ENCODE measurements at regions not wholly inside any gene's neighbourhood (a gene's known extent, or its start where the extent isn't known, plus 50 kb on each side); places are given as distances from the start of the nearest gene placed in this dataset.

DNA sequence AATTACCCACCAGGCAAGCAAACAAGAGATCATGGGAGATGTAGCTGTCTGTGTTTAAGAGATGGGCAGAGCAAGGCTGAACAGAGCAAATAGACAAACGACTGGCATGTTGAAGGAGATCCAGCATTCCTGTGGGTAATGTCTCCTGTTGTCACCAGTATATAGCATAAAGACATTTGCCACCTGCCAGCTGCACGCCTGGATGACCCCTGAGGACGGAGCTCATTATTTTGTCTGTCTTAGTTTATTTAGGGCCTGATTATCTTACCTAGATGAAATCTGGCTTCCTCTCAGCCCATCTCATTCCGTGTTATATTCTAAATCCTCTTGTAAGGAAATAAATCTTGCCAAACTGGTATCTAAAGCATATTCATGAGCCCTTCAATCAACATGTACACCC, 510.3 kb upstream of the LINC00305 start:
- no peaks in the 10 kb centered on the region for H3K27me3 ChIP-seq (ENCODE audit: control insufficient read depth, insufficient read depth, low read length)
- no peak for DNase-seq (ENCODE audit: low read depth, low spot score)
- POLR2A ChIA-PET = no interaction called here
- H3K27ac ChIP-seq (ENCODE audit: low read depth, low read length) = no peak overlapping the region
- TF ChIP-seq, protein P1, sequence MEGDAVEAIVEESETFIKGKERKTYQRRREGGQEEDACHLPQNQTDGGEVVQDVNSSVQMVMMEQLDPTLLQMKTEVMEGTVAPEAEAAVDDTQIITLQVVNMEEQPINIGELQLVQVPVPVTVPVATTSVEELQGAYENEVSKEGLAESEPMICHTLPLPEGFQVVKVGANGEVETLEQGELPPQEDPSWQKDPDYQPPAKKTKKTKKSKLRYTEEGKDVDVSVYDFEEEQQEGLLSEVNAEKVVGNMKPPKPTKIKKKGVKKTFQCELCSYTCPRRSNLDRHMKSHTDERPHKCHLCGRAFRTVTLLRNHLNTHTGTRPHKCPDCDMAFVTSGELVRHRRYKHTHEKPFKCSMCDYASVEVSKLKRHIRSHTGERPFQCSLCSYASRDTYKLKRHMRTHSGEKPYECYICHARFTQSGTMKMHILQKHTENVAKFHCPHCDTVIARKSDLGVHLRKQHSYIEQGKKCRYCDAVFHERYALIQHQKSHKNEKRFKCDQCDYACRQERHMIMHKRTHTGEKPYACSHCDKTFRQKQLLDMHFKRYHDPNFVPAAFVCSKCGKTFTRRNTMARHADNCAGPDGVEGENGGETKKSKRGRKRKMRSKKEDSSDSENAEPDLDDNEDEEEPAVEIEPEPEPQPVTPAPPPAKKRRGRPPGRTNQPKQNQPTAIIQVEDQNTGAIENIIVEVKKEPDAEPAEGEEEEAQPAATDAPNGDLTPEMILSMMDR (IDR thresholded peaks at IDR 0.05; ENCODE audit: low read depth, low read length) = no peak
- H3K4me3 ChIP-seq (ENCODE audit: low read depth, low read length) = no peak overlapping the region
- peaks cover 4% of the 10 kb centered on the region; the same call in 1 of the 2 replicates for H3K9me3 ChIP-seq (ENCODE audit: control insufficient read depth, insufficient read depth, low read length)
- CTCF ChIA-PET = no interaction called here

DNA sequence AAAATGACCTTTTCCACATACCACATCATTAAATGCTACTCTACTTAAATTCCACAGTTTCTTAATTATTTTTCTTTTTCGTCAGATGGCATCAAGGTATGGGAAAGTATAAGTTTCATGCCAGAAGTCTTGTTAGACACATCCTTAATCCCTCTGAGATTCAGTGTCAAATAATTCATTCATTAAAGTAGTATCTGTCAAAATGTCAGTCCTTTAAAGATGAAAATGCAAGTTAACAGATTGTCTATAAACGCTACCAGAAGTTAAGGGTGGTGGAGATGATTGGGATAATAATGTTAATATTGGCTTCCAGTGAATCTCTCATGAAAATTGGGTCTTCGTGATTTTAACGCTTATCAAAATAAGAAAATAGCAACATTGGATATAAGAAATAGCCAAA, 504.2 kb upstream of the LINC00305 start:
- ChIA-PET CTCF (no interaction called here), POLR2A (no interaction called here)
- Histone ChIP-seq H3K27ac (ENCODE audit: low read depth, low read length) (no peak overlapping the region), H3K9me3 (ENCODE audit: control insufficient read depth, insufficient read depth, low read length) (peaks cover 10% of the 10 kb centered on the region), H3K27me3 (ENCODE audit: control insufficient read depth, insufficient read depth, low read length) (no peaks in the 10 kb centered on the region), H3K4me3 (ENCODE audit: low read depth, low read length) (no peak overlapping the region)
- no peak for DNase-seq (ENCODE audit: low read depth, low spot score)
- TF ChIP-seq, protein P1 (IDR thresholded peaks at IDR 0.05; ENCODE audit: low read depth, low read length) = no peak

DNA sequence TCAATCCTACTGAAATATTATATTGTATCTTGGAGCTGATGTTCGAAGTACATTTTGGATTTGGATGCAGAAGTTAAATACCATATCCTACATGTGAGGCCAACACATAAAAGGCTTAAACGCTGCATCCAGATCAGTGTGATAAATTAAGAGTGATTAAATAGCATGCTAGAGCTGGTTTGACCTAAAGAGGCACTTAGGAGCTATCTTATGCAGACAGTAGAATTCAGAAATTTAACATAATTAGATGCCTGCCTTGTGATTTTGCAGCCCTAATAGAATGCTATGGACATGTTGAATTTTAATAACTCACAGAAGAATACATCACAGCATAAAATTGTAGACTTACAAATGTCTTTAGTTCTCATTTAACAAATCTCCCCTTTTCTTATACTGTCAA, 501.2 kb upstream of the LINC00305 start:
- CTCF ChIA-PET = no interaction called here
- Histone ChIP-seq H3K27ac (ENCODE audit: low read depth, low read length) (no peak overlapping the region), H3K27me3 (ENCODE audit: control insufficient read depth, insufficient read depth, low read length) (no peaks in the 10 kb centered on the region), H3K4me3 (ENCODE audit: low read depth, low read length) (no peak overlapping the region), H3K9me3 (ENCODE audit: control insufficient read depth, insufficient read depth, low read length) (peaks cover 22% of the 10 kb centered on the region)
- TF ChIP-seq, protein P1 (IDR thresholded peaks at IDR 0.05; ENCODE audit: low read depth, low read length) = no peak
- no peak for DNase-seq (ENCODE audit: low read depth, low spot score)
- POLR2A ChIA-PET = no interaction called here

GRCh38 chr18:64645753-64646152, 496.9 kb upstream of the LINC00305 start:
- TF ChIP-seq, protein P1 (IDR thresholded peaks at IDR 0.05; ENCODE audit: low read depth, low read length) = no peak
- Histone ChIP-seq H3K9me3 (ENCODE audit: control insufficient read depth, insufficient read depth, low read length) (peaks cover 31% of the 10 kb centered on the region), H3K27me3 (ENCODE audit: control insufficient read depth, insufficient read depth, low read length) (no peaks in the 10 kb centered on the region), H3K27ac (ENCODE audit: low read depth, low read length) (no peak overlapping the region), H3K4me3 (ENCODE audit: low read depth, low read length) (no peak overlapping the region)
- POLR2A ChIA-PET = no interaction called here
- CTCF ChIA-PET = interaction anchor here (0.6 kb wide), 1 partner anchor 115 kb away, joined by 4 read pairs; no protein-coding TSS in a partner anchor
- no peak for DNase-seq (ENCODE audit: low read depth, low spot score)

- no peak for DNase-seq (ENCODE audit: low read depth, low spot score)
- POLR2A ChIA-PET = no interaction called here
- no peak overlapping the region for H3K4me3 ChIP-seq (ENCODE audit: low read depth, low read length)
- no peak overlapping the region for H3K27ac ChIP-seq (ENCODE audit: low read depth, low read length)
- H3K27me3 ChIP-seq (ENCODE audit: control insufficient read depth, insufficient read depth, low read length) = no peaks in the 10 kb centered on the region
- TF ChIP-seq, protein P1 (IDR thresholded peaks at IDR 0.05; ENCODE audit: low read depth, low read length) = no peak
- H3K9me3 ChIP-seq (ENCODE audit: control insufficient read depth, insufficient read depth, low read length) = peaks cover 21% of the 10 kb centered on the region
- CTCF ChIA-PET = no interaction called here
These were observed 490.6 kb upstream of the LINC00305 start for GRCh38 chr18:64639536-64639935.
